Skin epidermis (tissue), 12 donors: ENCODE measurements at regions not wholly inside any gene's neighbourhood (a gene's known extent, or its start where the extent isn't known, plus 50 kb on each side); places are given as distances from the start of the nearest gene placed in this dataset.

Experiments used
- H3K27ac ChIP-seq, 21 experiments: fragments of 200-600 bp; sonication (generic) in 11 of 21; one replicate each; pipeline ENCODE4 v1.5.0; 2020; ENCODE audit warnings: mild to moderate bottlenecking in 3 of 21, inconsistent platforms in 2 of 21, moderate library complexity in 2 of 21
- H3K4me3 ChIP-seq, 7 experiments: fragments of 200-600 bp; sonication (generic) in 2 of 7; one replicate each; pipeline ENCODE4 v1.5.0; 2020; ENCODE audit warnings: inconsistent platforms in 2 of 7, mild to moderate bottlenecking in 2 of 7, moderate library complexity in 1 of 7

- no peak overlapping the region for H3K27ac ChIP-seq
Measured at GRCh38 chr12:46936042-46936441, 110.2 kb upstream of the SLC38A4 start.

GRCh38 chr12:46938071-46938678 lies 112.4 kb upstream of the SLC38A4 start:
- Histone ChIP-seq H3K4me3 (no peak overlapping the region), H3K27ac (no peak overlapping the region)

More at GRCh38 chr12:46936042-46936441, 110.2 kb upstream of the SLC38A4 start:
- no peak overlapping the region for H3K4me3 ChIP-seq

GRCh38 chr12:46941981-46942380 lies 116.2 kb upstream of the SLC38A4 start:
- no peak overlapping the region for H3K4me3 ChIP-seq
- no peak overlapping the region for H3K27ac ChIP-seq

GRCh38 chr12:46942579-46942978 lies 116.8 kb upstream of the SLC38A4 start:
- Histone ChIP-seq H3K4me3 (no peak overlapping the region), H3K27ac (no peak overlapping the region)

- H3K4me3 ChIP-seq: no peak overlapping the region
- no peak overlapping the region for H3K27ac ChIP-seq
Measured at GRCh38 chr12:46944088-46944487, 118.3 kb upstream of the SLC38A4 start.

- Histone ChIP-seq H3K27ac (no peak overlapping the region), H3K4me3 (no peak overlapping the region)
Measured at GRCh38 chr12:46944771-46945170, 119.0 kb upstream of the SLC38A4 start.

- Histone ChIP-seq H3K4me3 (no peak overlapping the region), H3K27ac (no peak overlapping the region)
Measured at GRCh38 chr12:46945591-46945990, 119.8 kb upstream of the SLC38A4 start.

- Histone ChIP-seq H3K27ac (no peak overlapping the region), H3K4me3 (no peak overlapping the region)
Measured at GRCh38 chr12:46946137-46946536, 120.3 kb upstream of the SLC38A4 start.

- H3K4me3 ChIP-seq: no peak overlapping the region
- H3K27ac ChIP-seq: no peak overlapping the region
Measured at GRCh38 chr12:46948936-46949545, 123.2 kb upstream of the SLC38A4 start.

- no peak overlapping the region for H3K27ac ChIP-seq
- no peak overlapping the region for H3K4me3 ChIP-seq
Measured at GRCh38 chr12:46950094-46950493, 124.3 kb upstream of the SLC38A4 start.

GRCh38 chr12:46952880-46953483 lies 126.4 kb upstream of the PCED1B start:
- Histone ChIP-seq H3K4me3 (no peak overlapping the region), H3K27ac (no peak overlapping the region)

GRCh38 chr12:46956451-46957035 lies 122.9 kb upstream of the PCED1B start:
- no peak overlapping the region for H3K27ac ChIP-seq

GRCh38 chr12:46958053-46958452 lies 121.4 kb upstream of the PCED1B start:
- Histone ChIP-seq H3K4me3 (no peak overlapping the region), H3K27ac (no peak overlapping the region)

More at GRCh38 chr12:46956451-46957035, 122.9 kb upstream of the PCED1B start:
- H3K4me3 ChIP-seq: no peak overlapping the region

- Histone ChIP-seq H3K27ac (no peak overlapping the region), H3K4me3 (no peak overlapping the region)
Measured at GRCh38 chr12:46958599-46959290, 120.7 kb upstream of the PCED1B start.

GRCh38 chr12:46959502-46959901 lies 119.9 kb upstream of the PCED1B start:
- H3K27ac ChIP-seq: no peak overlapping the region
- H3K4me3 ChIP-seq: no peak overlapping the region

GRCh38 chr12:46960681-46961080 lies 118.7 kb upstream of the PCED1B start:
- Histone ChIP-seq H3K4me3 (no peak overlapping the region), H3K27ac (no peak overlapping the region)

GRCh38 chr12:46963191-46963590 lies 116.2 kb upstream of the PCED1B start:
- Histone ChIP-seq H3K27ac (no peak overlapping the region), H3K4me3 (no peak overlapping the region)

- peak overlapping the region in 6 of 21 experiments; percentile 27 to 56 (median 48) for H3K27ac ChIP-seq
- no peak overlapping the region for H3K4me3 ChIP-seq
Measured at GRCh38 chr12:46963977-46964971, 115.1 kb upstream of the PCED1B start.

- H3K27ac ChIP-seq: peak overlapping the region in 1 of 21 experiments; percentile 27
- H3K4me3 ChIP-seq: no peak overlapping the region
Measured at GRCh38 chr12:46965137-46965536, 114.3 kb upstream of the PCED1B start.
